ENCODE measurements at regions not wholly inside any gene's neighbourhood (a gene's known extent, or its start where the extent isn't known, plus 50 kb on each side); places are given as distances from the start of the nearest gene placed in this dataset.

- no peak for DNase-seq (ENCODE audit: low spot score)
Observed at GRCh38 chr1:4960782-4961475, 306.5 kb downstream of the AJAP1 start.

DNA sequence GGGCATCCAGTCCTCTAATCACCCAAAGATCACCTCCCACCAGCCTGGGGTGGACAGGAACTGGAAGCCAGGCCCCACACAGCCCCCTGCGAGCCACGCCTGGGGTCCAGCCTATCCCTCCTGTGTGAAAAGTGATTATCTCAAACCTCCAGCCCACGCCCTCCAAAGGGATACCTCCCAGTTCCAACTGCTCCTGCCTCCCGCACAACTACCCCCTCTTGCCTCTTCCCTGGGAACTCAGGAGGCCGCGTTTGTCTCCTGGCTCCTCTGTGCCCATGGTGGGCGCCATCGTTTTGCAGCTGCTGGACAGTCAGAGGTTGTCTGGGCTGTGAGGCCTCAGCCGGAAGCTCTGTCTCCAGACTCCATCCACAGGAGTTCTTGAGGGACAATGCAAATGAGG, 305.9 kb downstream of the AJAP1 start:
- DNase-seq (ENCODE audit: low spot score): no peak

DNA sequence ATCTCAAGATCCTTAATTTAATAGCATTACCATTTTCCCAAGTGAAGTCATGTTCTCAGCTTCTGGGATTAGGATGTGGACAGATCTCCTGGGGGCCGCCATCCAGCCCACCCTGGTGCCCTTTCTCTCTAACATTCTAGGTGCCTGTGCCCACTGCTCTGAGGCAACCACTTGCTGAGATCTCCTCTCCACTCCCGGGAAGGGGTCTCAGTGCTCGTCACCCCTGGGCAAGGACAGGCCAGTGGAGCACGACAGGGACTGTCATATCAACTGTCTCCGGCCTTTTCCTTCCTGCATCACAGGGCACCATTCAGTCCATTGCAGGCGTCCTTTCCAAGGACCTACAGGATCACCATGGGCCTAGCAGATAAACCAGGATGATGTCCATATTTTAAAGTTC, 304.8 kb downstream of the AJAP1 start:
- DNase-seq (ENCODE audit: low spot score): no peak

DNA sequence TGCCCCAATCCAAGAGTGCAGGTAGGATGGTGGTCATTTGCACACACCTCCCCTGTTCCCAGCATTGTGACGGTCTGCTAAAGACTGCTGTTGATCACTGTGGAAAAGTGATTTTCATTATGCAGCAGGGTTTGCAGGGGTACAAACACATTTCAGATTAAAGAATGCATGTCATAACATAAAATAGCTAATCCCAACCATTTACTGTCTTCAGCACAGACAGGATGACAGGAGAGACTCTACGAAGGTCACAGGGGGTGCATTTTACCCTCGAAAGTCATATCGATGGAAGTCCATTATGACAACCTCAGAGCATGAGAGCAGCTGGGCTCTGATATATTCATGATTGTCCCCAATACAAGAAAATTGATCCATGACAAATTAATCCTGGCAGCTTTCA, 302.6 kb downstream of the AJAP1 start:
- no peak for DNase-seq (ENCODE audit: low spot score)

DNA sequence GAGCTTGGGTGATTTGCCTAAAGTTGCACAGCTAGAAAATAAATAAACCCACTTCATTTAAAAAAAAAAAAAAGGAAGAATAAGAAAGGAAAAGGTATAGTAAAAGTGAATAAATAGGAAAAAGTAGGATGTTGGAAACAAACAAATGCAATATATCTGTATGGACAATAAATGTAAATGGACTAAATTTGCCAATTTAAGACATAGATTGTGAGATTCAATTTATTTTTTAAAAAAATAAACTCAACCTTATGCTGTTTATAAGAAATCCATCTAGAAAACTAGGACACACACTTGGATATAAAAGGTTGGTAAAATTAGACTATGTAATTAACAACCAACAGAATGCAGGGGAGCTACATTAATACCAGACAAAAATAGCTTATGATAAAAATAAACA, 300.0 kb downstream of the AJAP1 start:
- DNase-seq (ENCODE audit: low spot score): no peak

GRCh38 chr1:4951601-4952000, 297.2 kb downstream of the AJAP1 start:
- no peak for DNase-seq (ENCODE audit: low spot score)

GRCh38 chr1:4946343-4946742, 291.9 kb downstream of the AJAP1 start:
- DNase-seq (ENCODE audit: low spot score): no peak

- DNase-seq (ENCODE audit: low spot score): no peak
Observed at GRCh38 chr1:4944911-4945310, 290.5 kb downstream of the AJAP1 start.

- DNase-seq (ENCODE audit: low spot score): no peak
Observed at GRCh38 chr1:4944072-4944471, 289.7 kb downstream of the AJAP1 start.

GRCh38 chr1:4939266-4939665, 284.9 kb downstream of the AJAP1 start:
- peak; percentile 33 for DNase-seq (ENCODE audit: low spot score)

GRCh38 chr1:4937876-4938534, 283.6 kb downstream of the AJAP1 start:
- no peak for DNase-seq (ENCODE audit: low spot score)

GRCh38 chr1:4935807-4936206, 281.4 kb downstream of the AJAP1 start:
- no peak for DNase-seq (ENCODE audit: low spot score)

GRCh38 chr1:4933232-4933631, 278.8 kb downstream of the AJAP1 start:
- DNase-seq (ENCODE audit: low spot score): no peak

- no peak for DNase-seq (ENCODE audit: low spot score)
Observed at GRCh38 chr1:4932311-4933030, 278.1 kb downstream of the AJAP1 start.

GRCh38 chr1:4931486-4931885, 277.1 kb downstream of the AJAP1 start:
- DNase-seq (ENCODE audit: low spot score): no peak

DNA sequence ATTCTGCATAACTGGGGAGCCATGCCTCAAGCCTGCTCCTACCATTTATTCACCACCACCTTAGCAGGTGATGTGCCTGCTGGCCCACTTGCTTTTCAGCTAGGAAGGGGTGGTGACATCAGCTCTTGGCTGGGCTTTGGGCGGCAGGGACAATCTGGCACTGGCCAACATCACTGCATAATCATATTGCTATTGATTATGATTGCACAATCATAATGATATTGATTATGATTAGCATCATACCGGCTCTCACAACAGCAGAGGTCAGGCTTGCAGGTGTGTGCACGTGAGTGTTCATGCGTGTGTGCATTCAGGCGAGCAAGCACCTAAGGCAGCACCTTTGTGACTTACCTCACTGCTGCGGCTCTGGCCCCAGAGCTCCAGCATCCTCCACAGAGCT, 273.8 kb downstream of the AJAP1 start:
- DNase-seq (ENCODE audit: low spot score): no peak

GRCh38 chr1:4924356-4924755, 269.9 kb downstream of the AJAP1 start:
- no peak for DNase-seq (ENCODE audit: low spot score)

DNA sequence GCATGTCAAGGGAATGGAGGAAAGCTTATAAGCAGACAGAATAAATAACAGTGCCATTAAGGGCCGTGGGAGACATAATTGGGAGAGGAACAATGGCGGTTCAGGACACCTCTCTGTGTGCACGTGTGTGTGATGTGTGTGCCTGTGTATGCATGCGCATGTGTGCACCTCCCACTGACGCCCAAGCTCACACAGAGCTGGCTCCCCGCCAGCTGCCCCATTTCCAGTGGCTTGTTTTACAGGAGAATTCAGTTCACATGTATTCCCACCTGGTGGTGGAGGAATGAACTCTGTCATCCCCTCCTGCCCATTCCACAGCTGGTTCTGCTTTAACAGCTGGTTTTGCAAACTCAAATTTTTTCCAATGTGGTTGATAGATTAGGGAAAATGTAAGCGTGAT, 262.2 kb downstream of the AJAP1 start:
- DNase-seq (ENCODE audit: low spot score): no peak

- DNase-seq (ENCODE audit: low spot score): no peak
Observed at GRCh38 chr1:4915154-4915553, 260.7 kb downstream of the AJAP1 start.

GRCh38 chr1:4908486-4908885, 254.1 kb downstream of the AJAP1 start:
- DNase-seq (ENCODE audit: low spot score): no peak

DNA sequence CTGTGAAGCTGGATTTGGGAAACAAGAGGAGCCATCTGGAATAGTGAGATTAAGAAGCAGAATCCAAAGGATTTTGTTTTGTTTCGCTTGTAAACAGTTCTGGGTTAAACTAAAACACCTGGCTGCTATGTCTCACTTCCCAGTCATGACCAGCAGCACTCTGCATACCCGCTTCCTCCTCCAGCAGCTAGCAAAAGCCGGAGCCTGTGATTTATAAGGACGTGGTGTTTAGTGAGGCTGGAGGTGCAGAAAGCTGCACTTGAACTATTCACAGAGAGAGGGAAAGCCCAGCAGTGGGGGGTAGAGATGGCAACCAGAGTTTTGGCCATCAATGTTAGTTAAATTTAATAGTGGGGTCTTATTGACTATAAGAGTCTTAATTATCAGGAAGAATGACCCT, 240.2 kb downstream of the AJAP1 start:
- DNase-seq (ENCODE audit: low spot score): no peak

GRCh38 chr1:4880626-4881025, 226.2 kb downstream of the AJAP1 start:
- DNase-seq (ENCODE audit: low spot score): no peak

GRCh38 chr1:4877426-4877825, 223.0 kb downstream of the AJAP1 start:
- no peak for DNase-seq (ENCODE audit: low spot score)

All from NAMALWA (cell line).